HG02938 (cell line): ENCODE measurements at regions not wholly inside any gene's neighbourhood (a gene's known extent, or its start where the extent isn't known, plus 50 kb on each side); places are given as distances from the start of the nearest gene placed in this dataset.
"Not testable (repeated sequence)": the region's sequence is repeated elsewhere in the genome, so short reads cannot be mapped to it uniquely, and the experiment has no call there.

Source experiments
- ATAC-seq: cut with Tn5 transposase; IDR thresholded peaks from one replicate; pipeline ENCODE4 v1.9.1; 2021; ENCODE audit warnings: mild to moderate bottlenecking, moderate library complexity; ENCODE audit not compliant: unreplicated experiment

GRCh38 chr13:61664801-61665705, 249.4 kb upstream of the PCDH20 start:
- no peak for ATAC-seq

GRCh38 chr13:61654481-61654880, 238.8 kb upstream of the PCDH20 start:
- ATAC-seq = no peak

DNA sequence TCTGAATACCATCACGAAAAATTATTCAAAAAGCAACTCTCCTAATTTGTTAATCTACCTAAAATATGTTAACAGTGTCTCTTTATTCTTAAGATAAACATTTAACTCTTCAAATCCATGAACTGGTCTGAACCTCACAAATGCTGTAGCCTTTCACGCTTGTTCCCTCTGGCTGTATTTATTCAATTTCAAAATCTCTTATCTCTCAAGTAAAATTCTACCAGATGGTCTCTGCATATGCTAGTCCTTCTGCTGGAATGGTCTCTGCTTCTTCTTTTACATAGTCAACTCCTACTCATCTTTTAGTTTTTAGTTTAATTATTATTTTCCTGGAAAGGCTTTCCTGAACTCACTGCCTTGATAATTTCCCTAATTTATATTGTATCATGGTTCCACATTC, 232.9 kb upstream of the PCDH20 start:
- ATAC-seq = no peak

DNA sequence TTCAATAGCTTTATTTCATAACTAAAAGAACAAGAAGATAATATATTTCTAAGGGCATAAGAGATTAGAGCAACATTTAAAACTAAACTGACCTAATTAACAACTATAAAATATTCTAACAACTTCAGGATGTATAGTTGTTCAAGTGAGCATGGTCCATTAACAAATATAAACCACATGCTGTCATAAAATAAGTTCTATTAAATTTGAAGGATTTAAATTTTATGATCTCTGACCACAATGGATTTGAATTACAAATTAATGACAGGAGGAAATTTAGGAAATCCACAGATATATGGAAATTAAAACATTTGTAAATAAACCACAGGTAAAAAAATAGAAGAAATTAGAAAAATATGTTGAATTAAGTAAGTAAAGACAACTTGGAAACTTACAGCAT, 196.5 kb upstream of the PCDH20 start:
- ATAC-seq = no peak

DNA sequence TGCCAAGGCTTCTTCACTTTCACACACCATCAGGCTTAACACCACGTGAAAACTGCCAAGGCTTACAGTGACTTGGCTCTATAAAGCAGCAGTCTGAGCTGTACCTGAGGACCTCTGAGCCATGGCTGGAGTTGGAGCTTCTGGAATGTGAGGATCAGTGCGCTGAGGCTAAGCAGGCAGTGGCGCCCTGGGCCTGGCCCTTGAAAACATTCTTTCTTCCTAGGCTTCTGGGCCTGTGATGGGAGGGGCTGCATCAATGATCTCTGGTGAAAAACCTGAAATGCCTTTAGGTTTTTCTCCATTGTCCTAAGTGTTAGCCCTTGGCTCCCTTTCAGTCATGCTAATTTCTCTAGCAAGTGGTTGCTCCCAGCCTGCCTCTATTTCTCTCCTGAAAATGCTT, 192.5 kb upstream of the PCDH20 start:
- no peak for ATAC-seq

DNA sequence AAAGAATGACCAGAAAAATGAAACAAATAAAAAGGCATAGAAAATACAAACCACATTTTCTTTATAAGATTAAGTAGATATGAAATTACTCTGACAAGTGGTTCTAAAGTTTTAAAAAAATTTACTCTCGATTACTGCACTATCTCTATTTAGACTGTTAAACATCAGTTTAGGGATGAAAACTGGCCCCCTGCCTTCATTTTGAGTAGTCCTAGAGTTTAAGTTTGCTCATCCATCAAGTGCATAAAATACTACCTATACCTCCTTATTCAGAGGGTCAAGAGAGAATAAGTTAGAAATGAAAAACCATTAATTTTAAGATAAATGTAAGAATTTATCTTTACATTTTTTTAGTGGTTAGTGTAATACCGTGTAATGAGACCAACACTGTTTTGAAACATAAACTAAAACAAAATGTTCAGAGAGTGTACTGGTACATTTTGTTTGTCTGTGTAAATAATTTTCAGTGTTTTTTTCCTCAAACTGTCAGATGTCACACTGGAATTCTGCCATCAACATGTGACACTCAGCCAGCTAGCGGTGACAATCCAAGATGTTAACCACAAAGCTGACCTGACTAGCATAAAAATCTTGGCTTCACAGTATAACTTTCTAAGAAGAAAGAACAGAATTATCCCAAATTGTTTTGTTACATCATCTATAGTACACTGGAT, 184.8 kb upstream of the PCDH20 start:
- ATAC-seq = no peak

DNA sequence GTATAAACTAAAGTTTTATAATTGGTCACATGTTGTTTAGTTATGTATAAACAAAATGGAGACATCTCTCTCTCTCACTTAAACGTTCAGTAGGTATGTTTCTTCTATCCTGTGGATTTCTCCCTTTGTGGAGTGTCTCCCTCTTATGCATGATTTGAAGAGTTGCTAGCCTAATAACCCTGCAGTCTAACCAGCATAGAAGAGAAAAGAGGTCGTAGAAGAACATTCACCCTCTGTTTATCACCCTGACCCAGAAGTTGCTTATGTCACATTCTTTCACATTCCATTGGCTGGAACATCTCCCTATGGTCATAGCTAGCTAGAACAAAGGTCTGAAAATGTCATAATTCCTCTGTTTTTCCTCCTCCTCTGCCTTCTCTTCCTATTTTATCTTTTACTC, 176.8 kb upstream of the PCDH20 start:
- no peak for ATAC-seq

DNA sequence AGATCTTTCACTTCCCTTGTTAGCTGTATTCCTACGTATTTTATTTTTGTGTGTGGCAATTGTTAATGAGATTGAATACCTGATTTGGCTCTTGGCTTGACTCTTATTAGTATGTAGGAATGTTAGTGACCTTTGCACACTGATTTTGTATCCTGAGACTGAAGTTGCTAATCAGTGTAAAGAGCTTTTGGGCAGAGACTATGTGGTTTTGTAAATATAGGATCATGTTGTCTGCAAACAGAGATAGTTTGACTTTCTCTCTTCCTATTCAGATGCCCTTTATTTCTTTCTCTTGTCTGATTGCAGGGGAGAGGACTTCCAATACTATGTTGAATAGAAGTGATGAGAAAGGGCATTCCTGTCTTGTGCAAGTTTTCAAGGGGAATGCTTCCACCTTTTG, 160.3 kb upstream of the PCDH20 start:
- ATAC-seq = no peak

GRCh38 chr13:61563645-61564044, 148.0 kb upstream of the PCDH20 start:
- ATAC-seq = no peak

DNA sequence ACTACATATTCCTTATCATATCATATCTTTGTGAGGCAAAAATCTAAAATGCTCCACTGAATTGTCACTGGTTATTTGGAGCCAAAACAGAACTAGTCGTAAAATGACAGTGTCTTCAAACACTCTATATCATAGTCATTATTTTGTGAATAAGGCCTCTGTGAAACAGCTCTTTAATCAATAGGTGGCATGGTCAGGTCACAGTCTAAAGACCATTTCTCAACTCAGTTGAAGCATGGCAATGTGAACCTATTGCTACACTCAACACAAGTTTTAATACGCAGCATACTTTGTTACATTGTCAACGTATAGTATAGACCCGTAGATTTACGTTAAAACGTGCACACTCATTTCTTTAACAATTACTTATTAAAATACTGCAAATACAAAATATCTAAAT, 131.3 kb upstream of the PCDH20 start:
- no peak for ATAC-seq

DNA sequence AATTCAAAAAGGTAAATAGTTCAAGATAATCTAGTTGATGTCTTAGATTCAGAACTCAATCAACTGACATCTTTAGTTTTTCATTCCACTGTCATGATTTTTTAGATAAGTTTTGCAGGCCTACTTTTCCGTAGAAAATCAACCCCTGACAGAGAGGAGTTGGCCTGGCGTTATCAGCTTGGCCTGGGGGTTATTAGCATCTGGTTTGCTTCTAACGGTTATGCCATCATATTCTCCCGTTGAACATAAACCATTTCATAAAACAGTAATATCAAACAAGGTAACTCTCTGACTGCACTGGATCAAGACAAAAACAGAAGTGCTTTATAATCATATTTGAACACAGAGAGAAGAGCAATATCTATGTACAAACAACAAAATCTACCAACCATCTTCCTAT, 130.8 kb upstream of the PCDH20 start:
- ATAC-seq = no peak

DNA sequence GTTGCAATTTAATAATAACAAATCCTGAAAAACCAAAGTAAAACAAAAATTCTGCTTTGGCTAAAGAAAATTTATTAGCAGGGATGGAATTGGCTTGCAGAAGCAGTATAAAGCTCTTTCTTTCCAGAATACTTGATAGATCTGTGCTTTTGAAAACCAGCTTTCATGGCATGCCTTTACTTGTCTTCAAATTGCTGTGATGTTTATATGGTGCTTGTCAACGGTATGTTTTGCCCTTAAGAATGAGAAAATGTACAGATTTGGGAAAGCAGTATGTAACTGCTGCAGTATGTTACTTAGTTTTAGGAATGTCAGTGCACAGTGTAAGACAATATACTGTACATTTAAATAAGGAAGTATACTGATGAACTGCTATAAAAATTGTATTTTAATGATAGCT, 120.8 kb upstream of the PCDH20 start:
- no peak for ATAC-seq

GRCh38 chr13:61531383-61532065, 115.9 kb upstream of the PCDH20 start:
- no peak for ATAC-seq

DNA sequence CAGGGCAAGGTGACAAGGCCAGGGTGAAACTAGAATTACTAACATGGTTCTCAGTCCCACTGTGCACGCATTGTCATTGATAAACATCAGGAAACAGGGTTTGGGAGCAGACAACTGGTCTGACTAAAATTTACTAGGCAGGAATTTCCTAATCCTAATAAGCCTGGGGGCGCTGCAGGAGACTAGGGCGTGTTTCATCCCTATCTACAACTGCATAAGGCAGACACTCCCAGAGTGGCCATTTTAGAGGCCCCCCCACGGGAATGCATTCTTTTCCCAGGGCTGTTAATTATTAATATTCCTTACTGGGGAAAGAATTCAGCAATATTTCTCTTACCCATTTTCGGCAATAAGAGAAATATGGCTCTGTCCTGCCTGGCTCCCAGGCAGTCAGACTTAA, 103.6 kb upstream of the PCDH20 start:
- not testable (repeated sequence) for ATAC-seq

DNA sequence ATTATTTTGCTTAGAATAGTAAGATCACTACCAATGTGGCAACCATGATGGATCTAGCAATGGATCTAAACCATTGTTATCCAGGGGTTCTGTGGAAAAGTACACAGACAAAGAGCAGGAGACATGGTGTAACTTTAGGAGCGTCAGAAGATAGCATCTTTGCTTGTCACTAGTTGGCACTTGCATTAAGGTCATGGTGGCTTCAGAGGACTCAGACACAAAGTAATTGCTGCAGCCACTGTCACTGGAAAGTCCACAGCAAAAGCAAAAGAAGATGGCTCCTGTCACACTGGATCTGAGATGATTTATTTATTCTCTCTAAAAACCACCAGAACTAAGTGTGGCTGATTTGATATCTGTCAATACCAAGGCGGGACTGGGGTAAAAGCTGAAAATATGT, 93.3 kb upstream of the PCDH20 start:
- no peak for ATAC-seq

DNA sequence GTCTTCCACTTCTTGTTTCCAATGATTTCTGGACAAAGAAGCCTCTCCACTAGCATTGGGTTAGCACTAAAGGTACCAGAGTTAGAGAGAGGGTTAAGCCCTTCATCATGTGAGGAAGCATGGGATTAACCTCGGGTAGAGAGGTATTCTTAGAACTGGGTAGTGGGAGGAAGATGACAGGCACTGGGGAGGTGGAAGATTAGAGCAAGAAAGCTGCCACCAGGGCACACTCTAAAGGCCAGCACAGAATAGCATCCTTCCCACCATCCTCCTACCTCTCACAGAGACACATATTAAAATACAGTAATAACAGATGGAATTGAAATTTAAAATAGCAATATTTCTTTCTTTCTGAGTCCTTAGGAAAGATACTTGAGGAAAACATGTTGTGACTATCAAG, 84.5 kb upstream of the PCDH20 start:
- no peak for ATAC-seq

- no peak for ATAC-seq
Measured at GRCh38 chr13:61495648-61496047, 80.0 kb upstream of the PCDH20 start.

DNA sequence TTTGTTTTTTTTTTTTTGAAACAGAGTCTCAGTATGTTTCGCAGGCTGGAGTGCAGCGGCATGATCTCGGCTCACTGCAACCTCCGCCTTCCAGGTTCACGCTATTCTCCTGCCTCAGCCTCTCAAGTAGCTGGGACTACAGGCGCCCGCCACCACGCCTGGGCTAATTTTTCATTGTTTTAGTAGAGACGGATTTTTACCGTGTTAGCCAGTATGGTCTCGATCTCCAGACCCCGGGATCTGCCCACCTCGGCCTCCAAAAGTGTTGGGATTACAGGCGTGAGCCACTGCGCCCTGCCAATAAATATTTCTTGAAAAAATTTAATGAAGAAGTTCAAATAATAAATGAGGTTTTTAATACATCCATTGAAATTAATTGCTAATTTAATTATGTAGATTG, 77.9 kb upstream of the PCDH20 start:
- ATAC-seq = not testable (repeated sequence)

GRCh38 chr13:61486496-61486895, 70.8 kb upstream of the PCDH20 start:
- ATAC-seq = no peak

DNA sequence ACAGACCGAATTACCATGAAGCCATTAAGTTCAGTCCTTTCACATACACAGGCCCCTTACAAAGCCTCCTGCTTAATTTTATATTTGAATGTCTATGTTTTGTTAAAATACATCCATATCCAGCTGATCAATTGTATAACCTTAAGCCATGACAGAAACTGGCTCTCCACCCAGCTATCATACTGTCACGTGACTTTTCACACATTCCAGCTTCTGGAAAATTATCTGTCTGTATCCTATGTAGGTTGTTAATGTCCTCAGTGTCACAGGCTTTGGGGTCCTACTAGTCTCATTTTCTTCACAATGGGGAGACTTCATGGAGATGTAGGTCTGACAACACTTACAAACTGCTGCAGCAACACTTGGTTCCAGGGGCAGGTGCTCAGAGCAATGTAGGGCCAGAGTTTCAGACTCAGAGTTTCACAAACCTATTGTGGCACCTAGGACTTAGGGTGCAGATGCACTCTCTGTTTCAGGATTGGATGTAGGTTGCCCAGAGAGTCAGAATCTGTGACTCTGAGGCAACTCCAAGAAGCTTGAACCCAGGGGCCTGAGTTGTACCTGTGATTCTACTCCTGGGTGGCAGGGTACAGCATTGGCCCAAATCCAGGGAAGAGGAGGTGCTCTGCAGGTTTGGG, 69.6 kb upstream of the PCDH20 start:
- no peak for ATAC-seq

DNA sequence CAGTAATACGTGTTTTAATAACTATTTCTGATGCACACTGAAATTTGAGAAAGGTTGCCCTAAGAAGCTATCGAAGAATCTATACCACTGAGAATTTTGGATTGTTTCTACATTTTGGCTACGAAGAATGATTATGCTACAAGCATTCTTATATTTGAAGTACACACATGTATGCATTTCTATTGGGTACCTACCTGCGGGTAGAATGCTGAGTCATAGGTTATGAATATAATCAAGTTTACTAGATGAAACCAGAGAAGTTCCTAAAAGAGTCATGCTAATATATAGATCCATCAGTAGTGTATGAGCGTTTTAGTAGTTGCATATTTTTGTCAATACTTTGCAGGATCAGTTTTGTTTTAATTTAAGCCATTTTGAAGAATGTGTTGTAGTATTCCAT, 62.0 kb upstream of the PCDH20 start:
- no peak for ATAC-seq
